ENCODE measurements at regions not wholly inside any gene's neighbourhood (a gene's known extent, or its start where the extent isn't known, plus 50 kb on each side); places are given as distances from the start of the nearest gene placed in this dataset.

GRCh38 chr18:73647391-73647790, 500.2 kb downstream of the FBXO15 start:
- TF ChIP-seq, protein P1, sequence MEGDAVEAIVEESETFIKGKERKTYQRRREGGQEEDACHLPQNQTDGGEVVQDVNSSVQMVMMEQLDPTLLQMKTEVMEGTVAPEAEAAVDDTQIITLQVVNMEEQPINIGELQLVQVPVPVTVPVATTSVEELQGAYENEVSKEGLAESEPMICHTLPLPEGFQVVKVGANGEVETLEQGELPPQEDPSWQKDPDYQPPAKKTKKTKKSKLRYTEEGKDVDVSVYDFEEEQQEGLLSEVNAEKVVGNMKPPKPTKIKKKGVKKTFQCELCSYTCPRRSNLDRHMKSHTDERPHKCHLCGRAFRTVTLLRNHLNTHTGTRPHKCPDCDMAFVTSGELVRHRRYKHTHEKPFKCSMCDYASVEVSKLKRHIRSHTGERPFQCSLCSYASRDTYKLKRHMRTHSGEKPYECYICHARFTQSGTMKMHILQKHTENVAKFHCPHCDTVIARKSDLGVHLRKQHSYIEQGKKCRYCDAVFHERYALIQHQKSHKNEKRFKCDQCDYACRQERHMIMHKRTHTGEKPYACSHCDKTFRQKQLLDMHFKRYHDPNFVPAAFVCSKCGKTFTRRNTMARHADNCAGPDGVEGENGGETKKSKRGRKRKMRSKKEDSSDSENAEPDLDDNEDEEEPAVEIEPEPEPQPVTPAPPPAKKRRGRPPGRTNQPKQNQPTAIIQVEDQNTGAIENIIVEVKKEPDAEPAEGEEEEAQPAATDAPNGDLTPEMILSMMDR (IDR thresholded peaks at IDR 0.05) = no peak
- TF ChIP-seq ZFX (IDR thresholded peaks at IDR 0.05; ENCODE audit: borderline replicate concordance) = no peak

All from 22Rv1 (cell line).